SKM-1 treated with dmso at 0.1 percent for 144 hours (cell line): ENCODE measurements at regions not wholly inside any gene's neighbourhood (a gene's known extent, or its start where the extent isn't known, plus 50 kb on each side); places are given as distances from the start of the nearest gene placed in this dataset.

Experiments
- DNase-seq: peaks from one replicate; lab custom pipeline; 2025; ENCODE audit not compliant: unreplicated experiment; lab: John Stamatoyannopoulos, UW

- DNase-seq = no peak
These were observed 334.5 kb upstream of the EMCN start for GRCh38 chr4:100852326-100852725.

- no peak for DNase-seq
These were observed 331.5 kb upstream of the EMCN start for GRCh38 chr4:100849319-100849718.

- no peak for DNase-seq
These were observed 331.0 kb upstream of the EMCN start for GRCh38 chr4:100848841-100849240.

- DNase-seq = no peak
These were observed 326.1 kb upstream of the EMCN start for GRCh38 chr4:100843910-100844309.

GRCh38 chr4:100842856-100843255 lies 325.0 kb upstream of the EMCN start:
- no peak for DNase-seq

- no peak for DNase-seq
These were observed 324.1 kb upstream of the EMCN start for GRCh38 chr4:100841911-100842310.

GRCh38 chr4:100839712-100840111 lies 321.9 kb upstream of the EMCN start:
- DNase-seq = no peak

- DNase-seq = no peak
These were observed 320.5 kb upstream of the EMCN start for GRCh38 chr4:100838286-100838685.

- no peak for DNase-seq
These were observed 319.1 kb upstream of the EMCN start for GRCh38 chr4:100836929-100837328.

- no peak for DNase-seq
These were observed 316.8 kb upstream of the EMCN start for GRCh38 chr4:100834616-100835015.

- DNase-seq = no peak
These were observed 316.1 kb upstream of the EMCN start for GRCh38 chr4:100833906-100834305.

GRCh38 chr4:100828986-100829685 lies 311.3 kb upstream of the EMCN start:
- DNase-seq = no peak

- DNase-seq = no peak
These were observed 310.5 kb upstream of the EMCN start for GRCh38 chr4:100828364-100828763.

- no peak for DNase-seq
These were observed 309.9 kb upstream of the EMCN start for GRCh38 chr4:100827756-100828155.

- peak; percentile 90 for DNase-seq
These were observed 309.2 kb upstream of the EMCN start for GRCh38 chr4:100826808-100827548.

- no peak for DNase-seq
These were observed 308.2 kb upstream of the EMCN start for GRCh38 chr4:100826067-100826466.

- no peak for DNase-seq
These were observed 306.1 kb upstream of the EMCN start for GRCh38 chr4:100823993-100824323.

- no peak for DNase-seq
These were observed 305.5 kb upstream of the EMCN start for GRCh38 chr4:100823066-100823992.

- no peak for DNase-seq
These were observed 302.4 kb upstream of the EMCN start for GRCh38 chr4:100820249-100820648.

GRCh38 chr4:100819505-100819904 lies 301.7 kb upstream of the EMCN start:
- DNase-seq = no peak

GRCh38 chr4:100816436-100817045 lies 298.7 kb upstream of the EMCN start:
- DNase-seq = no peak
